Natural killer cell (primary cell): ENCODE measurements at regions not wholly inside any gene's neighbourhood (a gene's known extent, or its start where the extent isn't known, plus 50 kb on each side); places are given as distances from the start of the nearest gene placed in this dataset.

ENCODE experiments used
- ATAC-seq, 3 donors: fragments of 150-1000 bp in 2 of 3; fragments of 200-7000 bp in 1 of 3; cut with Tn5 transposase; 1 replicate in 1 of 3; 2 replicates in 2 of 3; pipeline ENCODE4 v1.10.0; 2021; ENCODE audit warnings: mild to moderate bottlenecking in 2 of 3, moderate library complexity in 2 of 3
- DNase-seq, 2 donors: peaks; one replicate each; pipeline versions ENCODE4 v3.0.0 to v3.0.0-alpha.2; 2013 to 2021; ENCODE audit warnings: mixed read lengths in 1 of 2
- H3K27ac ChIP-seq: one replicate; pipeline ENCODE4 v1.5.1; 2013; ENCODE audit warnings: mild to moderate bottlenecking, low read length
- H3K27me3 ChIP-seq: one replicate; pipeline ENCODE4 v1.6.1; 2013; ENCODE audit warnings: low read length; ENCODE audit not compliant: control insufficient read depth, insufficient read depth
- H3K36me3 ChIP-seq: one replicate; pipeline ENCODE4 v1.6.1; 2013; ENCODE audit warnings: low read length; ENCODE audit not compliant: control insufficient read depth, insufficient read depth
- H3K4me1 ChIP-seq: one replicate; pipeline ENCODE4 v1.6.1; 2013; ENCODE audit warnings: low read length; ENCODE audit not compliant: control insufficient read depth, insufficient read depth
- H3K4me3 ChIP-seq: one replicate; pipeline ENCODE4 v1.5.1; 2013; ENCODE audit warnings: low read length
- H3K9me3 ChIP-seq: one replicate; pipeline ENCODE4 v1.6.1; 2013; ENCODE audit warnings: low read length; ENCODE audit not compliant: control insufficient read depth, insufficient read depth
- H3K27ac Mint-ChIP-seq, 2 donors: one replicate each; pipeline ENCODE4 v1.8.0; 2022; ENCODE audit warnings: mild to moderate bottlenecking in 2 of 2, mixed read lengths in 2 of 2, moderate library complexity in 1 of 2
- H3K27me3 Mint-ChIP-seq, 2 donors: one replicate each; pipeline ENCODE4 v1.8.0; 2022; ENCODE audit warnings: low read depth in 2 of 2, mixed read lengths in 2 of 2
- H3K36me3 Mint-ChIP-seq: one replicate; pipeline ENCODE4 v1.8.0; 2022; ENCODE audit warnings: mixed read lengths
- H3K4me1 Mint-ChIP-seq, 2 donors: one replicate each; pipeline ENCODE4 v1.8.0; 2022; ENCODE audit warnings: mixed read lengths in 2 of 2
- H3K4me3 Mint-ChIP-seq: one replicate; pipeline ENCODE4 v1.8.0; 2022; ENCODE audit warnings: mild to moderate bottlenecking, moderate library complexity, mixed read lengths
- H3K9me3 Mint-ChIP-seq, 2 donors: one replicate each; pipeline ENCODE4 v1.8.0; 2022; ENCODE audit warnings: mixed read lengths in 2 of 2
- CTCF ChIP-seq: fragments of 200-600 bp; IDR thresholded peaks from one replicate; pipeline ENCODE4 v1.8.0; 2022; ENCODE audit warnings: antibody characterized with exemption
- WGBS: methylation state at CpG from one replicate; pipeline ENCODE4 v1.1.7; 2013; ENCODE audit warnings: missing lambda C conversion rate; ENCODE audit not compliant: insufficient coverage; 5-methylcytosine and 5-hydroxymethylcytosine counted together
- intact Hi-C: fragments of 100-400 bp; cut with micrococcal nuclease; formaldehyde crosslinking; loops from one replicate; pipeline ENCODE4 v1.14.2; 2022

DNA sequence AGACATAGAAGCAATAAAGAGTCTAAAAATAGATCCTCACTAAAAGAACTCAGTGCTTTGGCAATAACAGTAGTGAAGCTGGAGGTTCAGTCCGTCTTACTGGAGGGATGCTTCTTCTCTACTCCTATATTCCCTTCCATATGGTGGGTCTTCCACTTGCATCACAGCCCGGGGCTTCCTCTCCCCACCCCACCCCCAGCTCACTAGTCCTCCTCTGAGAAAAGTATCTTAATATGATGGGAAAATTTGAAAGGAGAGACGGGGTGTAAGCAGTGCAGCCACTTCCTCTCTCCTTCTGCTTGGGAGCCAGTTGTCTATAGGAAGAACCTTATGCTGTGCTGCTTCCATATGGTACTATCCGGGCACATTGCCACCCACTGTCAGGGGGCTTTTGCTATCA lies 57.2 kb upstream of the SPOPL start:
- H3K4me3 Mint-ChIP-seq: no peak overlapping the region
- intact Hi-C loops: no loop called here
- peaks cover 0 to 8% of the 10 kb centered on the region in 2 donors for H3K9me3 Mint-ChIP-seq
- Histone ChIP-seq H3K27ac (no peak overlapping the region), H3K4me1 (no peaks in the 10 kb centered on the region), H3K4me3 (no peak overlapping the region), H3K36me3 (no peaks in the 10 kb centered on the region), H3K9me3 (no peaks in the 10 kb centered on the region), H3K27me3 (no peaks in the 10 kb centered on the region)
- H3K27me3 Mint-ChIP-seq: no peaks in the 10 kb centered on the region
- no peaks in the 10 kb centered on the region for H3K4me1 Mint-ChIP-seq
- no peak overlapping the region for H3K27ac Mint-ChIP-seq
- ATAC-seq: no peak
- DNase-seq: no peak
- no peaks in the 10 kb centered on the region for H3K36me3 Mint-ChIP-seq
- TF ChIP-seq CTCF: no peak
- 74% methylated on average over 2 of the region's 4 CpGs for WGBS

DNA sequence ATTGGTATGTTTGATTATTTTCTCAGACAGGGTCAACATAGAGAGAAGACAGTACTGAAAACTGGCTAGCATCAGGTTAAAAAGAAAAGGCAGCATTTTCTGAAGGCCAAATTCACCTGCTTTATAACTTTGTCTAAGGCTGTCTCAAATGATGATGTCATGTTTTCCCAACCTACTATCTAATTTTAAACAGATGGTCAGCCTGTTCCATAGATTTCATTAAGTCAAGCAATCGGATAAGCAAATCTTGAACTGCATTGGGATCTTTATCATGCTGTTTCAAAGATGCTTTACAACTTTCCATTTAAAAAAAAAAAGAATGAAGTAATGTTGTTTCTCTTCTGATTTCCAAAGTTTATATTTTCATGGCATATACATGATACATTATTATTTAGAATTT lies 56.3 kb upstream of the SPOPL start:
- H3K9me3 ChIP-seq: no peaks in the 10 kb centered on the region
- H3K27ac ChIP-seq: no peak overlapping the region
- no peak overlapping the region for H3K4me3 ChIP-seq
- H3K9me3 Mint-ChIP-seq: peaks cover 0 to 8% of the 10 kb centered on the region in 2 donors
- no peaks in the 10 kb centered on the region for H3K27me3 ChIP-seq
- ATAC-seq (no peak), DNase-seq (no peak)
- no peaks in the 10 kb centered on the region for H3K4me1 ChIP-seq
- no peak overlapping the region for H3K4me3 Mint-ChIP-seq
- H3K27me3 Mint-ChIP-seq: no peaks in the 10 kb centered on the region
- WGBS: no CpG with 5 or more reads among the region's 1 CpG
- H3K4me1 Mint-ChIP-seq: no peaks in the 10 kb centered on the region
- H3K36me3 Mint-ChIP-seq: no peaks in the 10 kb centered on the region
- intact Hi-C loops: no loop called here
- H3K36me3 ChIP-seq: no peaks in the 10 kb centered on the region
- no peak for TF ChIP-seq CTCF
- no peak overlapping the region for H3K27ac Mint-ChIP-seq

- no peaks in the 10 kb centered on the region for H3K4me1 Mint-ChIP-seq
- no peaks in the 10 kb centered on the region for H3K27me3 ChIP-seq
- no peak for TF ChIP-seq CTCF
- WGBS: 86% methylated on average over 3 of the region's 5 CpGs
- intact Hi-C loops: no loop called here
- H3K27ac ChIP-seq: no peak overlapping the region
- no peaks in the 10 kb centered on the region for H3K4me1 ChIP-seq
- H3K27me3 Mint-ChIP-seq: peaks cover 0 to 3% of the 10 kb centered on the region in 2 donors
- H3K36me3 ChIP-seq: no peaks in the 10 kb centered on the region
- no peak for ATAC-seq
- H3K9me3 Mint-ChIP-seq: peaks cover 0 to 3% of the 10 kb centered on the region in 2 donors
- H3K36me3 Mint-ChIP-seq: no peaks in the 10 kb centered on the region
- DNase-seq: no peak
- no peak overlapping the region for H3K4me3 Mint-ChIP-seq
- H3K9me3 ChIP-seq: no peaks in the 10 kb centered on the region
- no peak overlapping the region for H3K27ac Mint-ChIP-seq
- H3K4me3 ChIP-seq: no peak overlapping the region
These were observed 55.5 kb upstream of the SPOPL start for GRCh38 chr2:138446043-138446442.

GRCh38 chr2:138447889-138448570 lies 53.5 kb upstream of the SPOPL start:
- no peaks in the 10 kb centered on the region for H3K36me3 Mint-ChIP-seq
- no peak overlapping the region for H3K27ac ChIP-seq
- intact Hi-C loops: no loop called here
- H3K4me3 ChIP-seq: no peak overlapping the region
- H3K4me1 Mint-ChIP-seq: no peaks in the 10 kb centered on the region
- H3K9me3 ChIP-seq: no peaks in the 10 kb centered on the region
- no peak overlapping the region for H3K4me3 Mint-ChIP-seq
- H3K27me3 Mint-ChIP-seq: peaks cover 0 to 3% of the 10 kb centered on the region in 2 donors
- WGBS: 50% methylated on average over 2 of the region's 2 CpGs
- no peak for ATAC-seq
- H3K27me3 ChIP-seq: no peaks in the 10 kb centered on the region
- H3K9me3 Mint-ChIP-seq: peaks cover 2 to 3% of the 10 kb centered on the region in 2 donors
- H3K4me1 ChIP-seq: no peaks in the 10 kb centered on the region
- H3K27ac Mint-ChIP-seq: no peak overlapping the region
- DNase-seq: no peak
- TF ChIP-seq CTCF: no peak
- H3K36me3 ChIP-seq: no peaks in the 10 kb centered on the region
